ES-I3 (cell line): ENCODE measurements at regions not wholly inside any gene's neighbourhood (a gene's known extent, or its start where the extent isn't known, plus 50 kb on each side); places are given as distances from the start of the nearest gene placed in this dataset.

Source experiments
- H3K36me3 ChIP-seq: 2 replicates; pipeline ENCODE4 v1.6.1; 2013; ENCODE audit warnings: mild to moderate bottlenecking, low read length, control low read depth, moderate library complexity; ENCODE audit not compliant: insufficient read depth
- H3K4me1 ChIP-seq: 2 replicates; pipeline ENCODE4 v1.6.1; 2013; ENCODE audit warnings: mild to moderate bottlenecking, control low read depth, low read length; ENCODE audit not compliant: insufficient read depth
- H3K9ac ChIP-seq: 2 replicates; pipeline ENCODE4 v1.6.1; 2013; ENCODE audit warnings: low read depth, mild to moderate bottlenecking, low read length, moderate library complexity
- H3K9me3 ChIP-seq: 2 replicates; pipeline ENCODE4 v1.6.1; 2013; ENCODE audit warnings: mild to moderate bottlenecking, low read length, moderate library complexity; ENCODE audit not compliant: control insufficient read depth, insufficient read depth

GRCh38 chr19:29019403-29019802 lies 193.5 kb downstream of the UQCRFS1 start:
- Histone ChIP-seq H3K9ac (no peak overlapping the region), H3K4me1 (no peaks in the 10 kb centered on the region), H3K9me3 (no peaks in the 10 kb centered on the region), H3K36me3 (no peaks in the 10 kb centered on the region)

- Histone ChIP-seq H3K4me1 (no peaks in the 10 kb centered on the region), H3K9ac (no peak overlapping the region), H3K9me3 (no peaks in the 10 kb centered on the region), H3K36me3 (no peaks in the 10 kb centered on the region)
These were observed 194.4 kb downstream of the UQCRFS1 start for GRCh38 chr19:29018542-29018941.

GRCh38 chr19:29017788-29018187 lies 195.2 kb downstream of the UQCRFS1 start:
- H3K9me3 ChIP-seq: no peaks in the 10 kb centered on the region
- no peak overlapping the region for H3K9ac ChIP-seq
- H3K4me1 ChIP-seq: no peaks in the 10 kb centered on the region
- no peaks in the 10 kb centered on the region for H3K36me3 ChIP-seq

GRCh38 chr19:29016926-29017760 lies 195.8 kb downstream of the UQCRFS1 start:
- Histone ChIP-seq H3K9me3 (no peaks in the 10 kb centered on the region), H3K9ac (no peak overlapping the region)

GRCh38 chr19:29016353-29016752 lies 196.6 kb downstream of the UQCRFS1 start:
- H3K9me3 ChIP-seq: no peaks in the 10 kb centered on the region
- H3K4me1 ChIP-seq: no peaks in the 10 kb centered on the region
- H3K9ac ChIP-seq: no peak overlapping the region
- H3K36me3 ChIP-seq: no peaks in the 10 kb centered on the region

More at GRCh38 chr19:29016926-29017760, 195.8 kb downstream of the UQCRFS1 start:
- H3K4me1 ChIP-seq: no peaks in the 10 kb centered on the region
- no peaks in the 10 kb centered on the region for H3K36me3 ChIP-seq

GRCh38 chr19:29015569-29015968 lies 197.4 kb downstream of the UQCRFS1 start:
- H3K9ac ChIP-seq: no peak overlapping the region
- H3K36me3 ChIP-seq: no peaks in the 10 kb centered on the region
- H3K4me1 ChIP-seq: no peaks in the 10 kb centered on the region
- H3K9me3 ChIP-seq: no peaks in the 10 kb centered on the region

- H3K9me3 ChIP-seq: no peaks in the 10 kb centered on the region
- no peaks in the 10 kb centered on the region for H3K4me1 ChIP-seq
- no peak overlapping the region for H3K9ac ChIP-seq
- no peaks in the 10 kb centered on the region for H3K36me3 ChIP-seq
These were observed 198.0 kb downstream of the UQCRFS1 start for GRCh38 chr19:29014857-29015436.

GRCh38 chr19:29013988-29014387 lies 199.0 kb downstream of the UQCRFS1 start:
- Histone ChIP-seq H3K4me1 (no peaks in the 10 kb centered on the region), H3K9me3 (no peaks in the 10 kb centered on the region)

GRCh38 chr19:29013325-29013724 lies 199.6 kb downstream of the UQCRFS1 start:
- Histone ChIP-seq H3K9ac (no peak overlapping the region), H3K9me3 (no peaks in the 10 kb centered on the region), H3K4me1 (no peaks in the 10 kb centered on the region), H3K36me3 (no peaks in the 10 kb centered on the region)

More at GRCh38 chr19:29013988-29014387, 199.0 kb downstream of the UQCRFS1 start:
- no peak overlapping the region for H3K9ac ChIP-seq
- no peaks in the 10 kb centered on the region for H3K36me3 ChIP-seq

- Histone ChIP-seq H3K4me1 (no peaks in the 10 kb centered on the region), H3K9ac (no peak overlapping the region), H3K36me3 (no peaks in the 10 kb centered on the region), H3K9me3 (no peaks in the 10 kb centered on the region)
These were observed 200.5 kb downstream of the UQCRFS1 start for GRCh38 chr19:29012457-29012856.

- Histone ChIP-seq H3K36me3 (no peaks in the 10 kb centered on the region), H3K9me3 (no peaks in the 10 kb centered on the region), H3K4me1 (no peaks in the 10 kb centered on the region), H3K9ac (no peak overlapping the region)
These were observed 202.7 kb downstream of the UQCRFS1 start for GRCh38 chr19:29010276-29010675.

- no peaks in the 10 kb centered on the region for H3K4me1 ChIP-seq
- H3K9me3 ChIP-seq: no peaks in the 10 kb centered on the region
- H3K9ac ChIP-seq: no peak overlapping the region
- no peaks in the 10 kb centered on the region for H3K36me3 ChIP-seq
These were observed 206.8 kb downstream of the UQCRFS1 start for GRCh38 chr19:29006057-29006735.

GRCh38 chr19:29004796-29005195 lies 208.2 kb downstream of the UQCRFS1 start:
- Histone ChIP-seq H3K9me3 (no peaks in the 10 kb centered on the region), H3K36me3 (no peaks in the 10 kb centered on the region), H3K4me1 (no peaks in the 10 kb centered on the region), H3K9ac (no peak overlapping the region)

- Histone ChIP-seq H3K9me3 (no peaks in the 10 kb centered on the region), H3K9ac (no peak overlapping the region), H3K4me1 (no peaks in the 10 kb centered on the region), H3K36me3 (no peaks in the 10 kb centered on the region)
These were observed 209.1 kb downstream of the UQCRFS1 start for GRCh38 chr19:29003641-29004409.
